Lung microvascular endothelial cell (primary cell): ENCODE measurements at regions not wholly inside any gene's neighbourhood (a gene's known extent, or its start where the extent isn't known, plus 50 kb on each side); places are given as distances from the start of the nearest gene placed in this dataset.
A peak's percentile ranks its signal among the peaks of the same experiment; 100 is the strongest.

Experiments
- DNase-seq, 2 donors: peaks; one replicate each; pipeline versions ENCODE4 v3.0.0 to v3.0.0-alpha.2; 2010; ENCODE audit warnings: low read depth in 2 of 2

- DNase-seq: no peak
Measured at GRCh38 chrX:9147726-9148125, 113.8 kb upstream of the FAM9B start.

- DNase-seq: no peak
Measured at GRCh38 chrX:9148615-9149399, 114.9 kb upstream of the FAM9B start.

GRCh38 chrX:9149501-9150245 lies 115.7 kb upstream of the FAM9B start:
- no peak for DNase-seq

GRCh38 chrX:9151772-9152307 lies 117.9 kb upstream of the FAM9B start:
- DNase-seq: no peak

GRCh38 chrX:9153300-9153699 lies 119.4 kb upstream of the FAM9B start:
- peak in 1 of 2 donors; percentile 70 for DNase-seq

- no peak for DNase-seq
Measured at GRCh38 chrX:9158611-9159010, 124.7 kb upstream of the FAM9B start.

- no peak for DNase-seq
Measured at GRCh38 chrX:9160698-9161329, 126.9 kb upstream of the FAM9B start.

- DNase-seq: no peak
Measured at GRCh38 chrX:9162698-9163097, 128.8 kb upstream of the FAM9B start.

- DNase-seq: peak; percentile 3 to 73
Measured at GRCh38 chrX:9163214-9163709, 129.3 kb upstream of the FAM9B start.

- no peak for DNase-seq
Measured at GRCh38 chrX:9164086-9164485, 130.2 kb upstream of the FAM9B start.

- no peak for DNase-seq
Measured at GRCh38 chrX:9164533-9165426, 130.9 kb upstream of the FAM9B start.

GRCh38 chrX:9166584-9166944 lies 132.6 kb upstream of the FAM9B start:
- DNase-seq: no peak

- DNase-seq: peak in 1 of 2 donors; percentile 77
Measured at GRCh38 chrX:9171841-9172463, 138.0 kb upstream of the FAM9B start.

- no peak for DNase-seq
Measured at GRCh38 chrX:9172464-9172850, 138.5 kb upstream of the FAM9B start.

- DNase-seq: no peak
Measured at GRCh38 chrX:9180623-9181022, 146.7 kb upstream of the FAM9B start.

GRCh38 chrX:9182041-9182440 lies 148.1 kb upstream of the FAM9B start:
- DNase-seq: no peak

- DNase-seq: no peak
Measured at GRCh38 chrX:9183481-9183880, 149.6 kb upstream of the FAM9B start.

- DNase-seq: no peak
Measured at GRCh38 chrX:9184211-9184610, 150.3 kb upstream of the FAM9B start.

GRCh38 chrX:9188117-9188516 lies 154.2 kb upstream of the FAM9B start:
- DNase-seq: no peak

GRCh38 chrX:9189286-9189685 lies 155.4 kb upstream of the FAM9B start:
- DNase-seq: peak in 1 of 2 donors; percentile 1

GRCh38 chrX:9191392-9191791 lies 157.5 kb upstream of the FAM9B start:
- DNase-seq: no peak
